ENCODE measurements at regions not wholly inside any gene's neighbourhood (a gene's known extent, or its start where the extent isn't known, plus 50 kb on each side); places are given as distances from the start of the nearest gene placed in this dataset.

DNA sequence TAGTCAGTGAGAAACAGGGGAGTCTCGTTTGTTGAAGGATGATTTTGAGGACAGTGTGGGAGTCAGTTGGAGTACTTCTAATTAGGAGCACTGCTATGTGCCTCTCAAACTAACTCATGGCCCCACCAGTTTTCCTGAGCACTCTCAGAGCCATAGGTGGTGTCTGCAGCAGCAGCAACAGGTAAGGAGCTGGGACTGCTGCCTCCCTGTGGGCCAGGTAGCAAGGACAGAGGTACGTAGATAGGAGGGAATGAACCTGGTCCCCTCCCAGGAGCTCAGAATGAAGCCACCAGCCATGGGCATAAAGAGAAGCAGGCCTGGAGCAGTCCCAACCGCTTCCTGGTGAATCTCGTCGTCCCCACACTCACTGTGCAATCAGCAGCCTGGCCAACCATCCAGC is 183.4 kb downstream of the BUD13 start:
- DNase-seq (ENCODE audit: low spot score): no peak
- Histone ChIP-seq H3K36me3 (no peaks in the 10 kb centered on the region), H3K4me1 (replicated peaks) (no peaks in the 10 kb centered on the region), H3K4me3 (no peak overlapping the region), H3K27me3 (replicated peaks; ENCODE audit: insufficient read depth) (no peaks in the 10 kb centered on the region), H3K9me3 (no peaks in the 10 kb centered on the region), H3K27ac (no peak overlapping the region)
- intact Hi-C loops (cut with DNase I): no loop called here
- no peak for TF ChIP-seq POLR2AphosphoS5 (IDR thresholded peaks at IDR 0.05)
- TF ChIP-seq POLR2A (IDR thresholded peaks at IDR 0.05): no peak
- TF ChIP-seq CTCF (IDR thresholded peaks at IDR 0.05): no peak
- WGBS: 85% methylated on average over 5 of the region's 5 CpGs

DNA sequence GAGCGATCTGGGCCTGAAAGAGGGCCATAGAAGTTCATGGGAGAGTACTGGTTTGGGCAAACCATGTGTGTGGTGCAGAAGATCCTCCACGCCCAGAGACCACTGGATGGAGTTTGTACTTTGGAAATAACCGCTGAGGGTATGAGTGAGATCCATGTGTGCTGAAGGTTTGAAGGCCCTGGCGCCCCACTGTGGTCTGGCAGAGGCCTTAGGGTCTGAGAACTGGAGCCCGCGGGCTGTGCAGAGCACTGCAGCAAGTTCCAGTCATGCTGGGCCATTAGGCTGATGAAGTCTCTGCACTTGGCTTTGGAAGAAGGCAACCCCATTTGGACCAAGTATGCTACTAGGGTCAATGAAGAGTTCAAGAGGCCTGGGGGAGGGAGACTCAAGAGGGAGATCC is 186.4 kb downstream of the BUD13 start:
- no peak for DNase-seq (ENCODE audit: low spot score)
- intact Hi-C loops (cut with DNase I): no loop called here
- 74% methylated on average over 6 of the region's 6 CpGs for WGBS

GRCh38 chr11:116582571-116582970 is 190.2 kb downstream of the BUD13 start:
- intact Hi-C loops (cut with DNase I): no loop called here
- TF ChIP-seq POLR2A (IDR thresholded peaks at IDR 0.05): no peak
- TF ChIP-seq POLR2AphosphoS5 (IDR thresholded peaks at IDR 0.05): no peak
- TF ChIP-seq CTCF (IDR thresholded peaks at IDR 0.05): no peak
- no peak overlapping the region for H3K27ac ChIP-seq
- no peak overlapping the region for H3K4me3 ChIP-seq
- no peaks in the 10 kb centered on the region for H3K9me3 ChIP-seq
- no peaks in the 10 kb centered on the region for H3K36me3 ChIP-seq
- no peak for DNase-seq (ENCODE audit: low spot score)
- 69% methylated on average over 6 of the region's 8 CpGs for WGBS
- peaks cover 18% of the 10 kb centered on the region for H3K27me3 ChIP-seq (replicated peaks; ENCODE audit: insufficient read depth)
- no peaks in the 10 kb centered on the region for H3K4me1 ChIP-seq (replicated peaks)

More for the DNA sequence above, 186.4 kb downstream of the BUD13 start:
- no peaks in the 10 kb centered on the region for H3K9me3 ChIP-seq
- H3K27me3 ChIP-seq (replicated peaks; ENCODE audit: insufficient read depth): peaks cover 4% of the 10 kb centered on the region
- no peak for TF ChIP-seq CTCF (IDR thresholded peaks at IDR 0.05)
- H3K4me3 ChIP-seq: no peak overlapping the region
- no peaks in the 10 kb centered on the region for H3K36me3 ChIP-seq
- H3K27ac ChIP-seq: no peak overlapping the region
- H3K4me1 ChIP-seq (replicated peaks): no peaks in the 10 kb centered on the region

GRCh38 chr11:116581349-116581748 is 191.4 kb downstream of the BUD13 start:
- no peaks in the 10 kb centered on the region for H3K4me1 ChIP-seq (replicated peaks)
- no peak overlapping the region for H3K4me3 ChIP-seq
- H3K9me3 ChIP-seq: no peaks in the 10 kb centered on the region
- peaks cover 18% of the 10 kb centered on the region for H3K27me3 ChIP-seq (replicated peaks; ENCODE audit: insufficient read depth)
- no peaks in the 10 kb centered on the region for H3K36me3 ChIP-seq
- intact Hi-C loops (cut with DNase I): no loop called here
- 33% methylated on average over 13 of the region's 13 CpGs for WGBS
- no peak overlapping the region for H3K27ac ChIP-seq
- DNase-seq (ENCODE audit: low spot score): no peak
- TF ChIP-seq POLR2A (IDR thresholded peaks at IDR 0.05) (no peak), CTCF (IDR thresholded peaks at IDR 0.05) (no peak), POLR2AphosphoS5 (IDR thresholded peaks at IDR 0.05) (no peak)

DNA sequence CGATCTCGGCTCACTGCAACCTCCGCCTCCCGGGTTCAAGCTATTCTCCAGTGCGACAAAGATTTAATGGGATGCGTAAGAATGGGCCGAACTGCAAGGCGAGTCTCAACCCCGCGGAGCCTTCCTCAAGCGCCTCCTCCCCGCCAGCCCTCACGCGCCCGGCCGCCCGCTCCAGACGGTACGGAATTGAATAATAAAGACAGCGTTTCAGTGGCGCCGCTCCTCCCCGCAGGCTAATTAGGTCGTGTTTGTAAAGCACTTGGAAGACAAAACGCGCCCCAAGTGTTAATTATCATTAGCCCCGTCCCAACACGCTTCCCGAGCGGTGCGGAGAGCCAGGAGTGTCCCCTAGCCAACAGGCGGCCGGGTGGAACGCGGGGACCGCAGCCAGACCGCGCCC is 192.0 kb downstream of the BUD13 start:
- Histone ChIP-seq H3K27ac (no peak overlapping the region), H3K9me3 (no peaks in the 10 kb centered on the region), H3K4me1 (replicated peaks) (no peaks in the 10 kb centered on the region), H3K27me3 (replicated peaks; ENCODE audit: insufficient read depth) (peaks cover 18% of the 10 kb centered on the region), H3K4me3 (no peak overlapping the region), H3K36me3 (no peaks in the 10 kb centered on the region)
- intact Hi-C loops (cut with DNase I): no loop called here
- WGBS: under 1% methylated on average over 38 of the region's 38 CpGs
- no peak for DNase-seq (ENCODE audit: low spot score)
- TF ChIP-seq CTCF (IDR thresholded peaks at IDR 0.05) (no peak), POLR2A (IDR thresholded peaks at IDR 0.05) (no peak), POLR2AphosphoS5 (IDR thresholded peaks at IDR 0.05) (no peak)

Measured in prostate gland (tissue), 2 donors.